Erythroblast (primary cell): ENCODE measurements at regions not wholly inside any gene's neighbourhood (a gene's known extent, or its start where the extent isn't known, plus 50 kb on each side); places are given as distances from the start of the nearest gene placed in this dataset.

ENCODE experiments used
- GATA1 ChIP-seq: IDR thresholded peaks from 2 replicates; pipeline ENCODE4 v1.6.1; 2011; ENCODE audit warnings: low read depth, mild to moderate bottlenecking, control low read depth, low read length, moderate library complexity
- POLR2A ChIP-seq: IDR thresholded peaks from 2 replicates; pipeline ENCODE4 v1.6.1; 2011; ENCODE audit warnings: mild to moderate bottlenecking, low read length

GRCh38 chr18:72948439-72948838 lies 80.7 kb upstream of the NETO1 start:
- TF ChIP-seq POLR2A (no peak), GATA1 (no peak)
